ENCODE measurements at regions not wholly inside any gene's neighbourhood (a gene's known extent, or its start where the extent isn't known, plus 50 kb on each side); places are given as distances from the start of the nearest gene placed in this dataset.

- FAIRE-seq: no peak
- TF ChIP-seq, protein P1, sequence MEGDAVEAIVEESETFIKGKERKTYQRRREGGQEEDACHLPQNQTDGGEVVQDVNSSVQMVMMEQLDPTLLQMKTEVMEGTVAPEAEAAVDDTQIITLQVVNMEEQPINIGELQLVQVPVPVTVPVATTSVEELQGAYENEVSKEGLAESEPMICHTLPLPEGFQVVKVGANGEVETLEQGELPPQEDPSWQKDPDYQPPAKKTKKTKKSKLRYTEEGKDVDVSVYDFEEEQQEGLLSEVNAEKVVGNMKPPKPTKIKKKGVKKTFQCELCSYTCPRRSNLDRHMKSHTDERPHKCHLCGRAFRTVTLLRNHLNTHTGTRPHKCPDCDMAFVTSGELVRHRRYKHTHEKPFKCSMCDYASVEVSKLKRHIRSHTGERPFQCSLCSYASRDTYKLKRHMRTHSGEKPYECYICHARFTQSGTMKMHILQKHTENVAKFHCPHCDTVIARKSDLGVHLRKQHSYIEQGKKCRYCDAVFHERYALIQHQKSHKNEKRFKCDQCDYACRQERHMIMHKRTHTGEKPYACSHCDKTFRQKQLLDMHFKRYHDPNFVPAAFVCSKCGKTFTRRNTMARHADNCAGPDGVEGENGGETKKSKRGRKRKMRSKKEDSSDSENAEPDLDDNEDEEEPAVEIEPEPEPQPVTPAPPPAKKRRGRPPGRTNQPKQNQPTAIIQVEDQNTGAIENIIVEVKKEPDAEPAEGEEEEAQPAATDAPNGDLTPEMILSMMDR (IDR thresholded peaks at IDR 0.05; ENCODE audit: insufficient read depth, missing control alignments): no peak
- DNase-seq (ENCODE audit: insufficient read length, low spot score): no peak
Measured at GRCh38 chr1:30258471-30258870, 464.9 kb downstream of the MATN1 start.

DNA sequence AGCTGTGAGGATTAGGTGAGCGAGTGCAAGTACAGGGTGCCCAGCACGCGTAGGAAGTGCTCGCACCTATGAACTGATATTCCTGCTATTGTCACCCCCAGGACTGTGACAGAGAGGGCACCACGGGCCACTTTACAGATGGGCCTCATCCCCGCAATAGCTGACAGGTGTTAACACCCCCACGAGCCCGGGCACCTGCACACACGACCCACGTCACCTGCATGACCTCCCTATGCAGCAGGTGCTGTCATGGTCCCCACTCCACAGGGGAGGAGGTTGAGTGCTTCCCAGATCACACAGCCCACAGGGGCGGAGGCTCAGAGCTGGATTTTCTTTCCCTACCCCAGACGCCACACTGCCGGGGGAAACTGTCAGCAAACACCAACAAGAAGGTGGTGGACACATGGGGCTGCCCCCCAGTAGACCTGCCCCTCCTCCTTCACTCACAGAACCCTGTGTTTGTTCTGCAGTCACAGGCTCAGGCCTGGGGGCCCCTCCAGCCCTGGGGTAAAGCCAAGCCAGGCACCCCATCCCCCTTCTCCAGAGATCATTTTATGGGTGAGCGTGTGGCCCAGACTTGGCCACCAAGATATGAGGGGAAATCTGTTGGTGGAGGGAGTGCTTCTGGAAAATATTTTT is 465.5 kb downstream of the MATN1 start:
- DNase-seq (ENCODE audit: insufficient read length, low spot score) (no peak), FAIRE-seq (no peak)
- TF ChIP-seq, protein P1 (IDR thresholded peaks at IDR 0.05; ENCODE audit: insufficient read depth, missing control alignments): no peak

DNA sequence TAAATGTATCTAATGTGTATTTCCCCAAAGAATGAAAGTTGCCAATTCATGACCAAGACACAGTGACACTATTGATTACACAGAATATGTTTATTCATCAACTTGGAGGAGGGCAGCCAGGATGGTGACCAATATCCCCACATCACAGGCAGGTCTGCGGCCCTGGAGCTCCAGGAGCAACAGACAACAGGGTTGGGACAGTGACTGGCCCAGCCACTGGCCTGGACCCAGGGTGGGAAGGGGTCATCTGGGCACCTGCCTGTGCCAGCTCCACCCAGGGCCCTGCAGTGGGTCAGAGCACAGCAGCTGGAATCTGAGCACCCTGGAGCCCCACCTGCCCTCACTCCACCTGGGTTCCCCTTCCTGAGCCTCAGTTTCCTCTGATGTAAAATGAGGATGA is 466.1 kb downstream of the MATN1 start:
- TF ChIP-seq, protein P1 (IDR thresholded peaks at IDR 0.05; ENCODE audit: insufficient read depth, missing control alignments): no peak
- DNase-seq (ENCODE audit: insufficient read length, low spot score) (no peak), FAIRE-seq (no peak)

DNA sequence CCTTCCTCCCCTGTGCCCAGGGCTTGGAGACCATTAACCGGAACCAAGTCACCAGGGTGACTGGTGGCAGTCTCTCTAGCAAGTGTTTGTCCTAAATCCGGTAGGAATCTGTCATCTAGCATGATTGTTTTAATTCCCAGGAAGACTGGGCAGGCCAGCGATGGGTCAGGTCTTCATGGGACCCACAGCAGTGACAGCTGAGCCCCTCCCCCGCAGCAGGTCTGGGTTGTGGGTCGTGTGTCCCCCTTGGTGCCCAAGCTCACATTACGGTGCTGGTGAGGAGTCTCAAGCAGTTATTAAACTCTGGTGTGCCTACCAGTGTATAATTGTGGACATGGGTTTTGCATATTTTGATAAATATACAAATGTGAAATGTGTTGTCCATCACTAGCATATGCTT is 466.5 kb downstream of the MATN1 start:
- TF ChIP-seq, protein P1 (IDR thresholded peaks at IDR 0.05; ENCODE audit: insufficient read depth, missing control alignments): no peak
- FAIRE-seq: no peak

GRCh38 chr1:30255111-30255724 is 468.2 kb downstream of the MATN1 start:
- TF ChIP-seq, protein P1 (IDR thresholded peaks at IDR 0.05; ENCODE audit: insufficient read depth, missing control alignments): no peak
- no peak for DNase-seq (ENCODE audit: insufficient read length, low spot score)
- FAIRE-seq: no peak

More for the DNA sequence above, 466.5 kb downstream of the MATN1 start:
- DNase-seq (ENCODE audit: insufficient read length, low spot score): no peak

GRCh38 chr1:30253807-30254440 is 469.5 kb downstream of the MATN1 start:
- FAIRE-seq (no peak), DNase-seq (ENCODE audit: insufficient read length, low spot score) (no peak)

More at GRCh38 chr1:30253807-30254440, 469.5 kb downstream of the MATN1 start:
- TF ChIP-seq, protein P1 (IDR thresholded peaks at IDR 0.05; ENCODE audit: insufficient read depth, missing control alignments): no peak

All from D721Med (cell line).